ENCODE measurements at regions not wholly inside any gene's neighbourhood (a gene's known extent, or its start where the extent isn't known, plus 50 kb on each side); places are given as distances from the start of the nearest gene placed in this dataset.
"Not testable (repeated sequence)": the region's sequence is repeated elsewhere in the genome, so short reads cannot be mapped to it uniquely, and the experiment has no call there.

DNA sequence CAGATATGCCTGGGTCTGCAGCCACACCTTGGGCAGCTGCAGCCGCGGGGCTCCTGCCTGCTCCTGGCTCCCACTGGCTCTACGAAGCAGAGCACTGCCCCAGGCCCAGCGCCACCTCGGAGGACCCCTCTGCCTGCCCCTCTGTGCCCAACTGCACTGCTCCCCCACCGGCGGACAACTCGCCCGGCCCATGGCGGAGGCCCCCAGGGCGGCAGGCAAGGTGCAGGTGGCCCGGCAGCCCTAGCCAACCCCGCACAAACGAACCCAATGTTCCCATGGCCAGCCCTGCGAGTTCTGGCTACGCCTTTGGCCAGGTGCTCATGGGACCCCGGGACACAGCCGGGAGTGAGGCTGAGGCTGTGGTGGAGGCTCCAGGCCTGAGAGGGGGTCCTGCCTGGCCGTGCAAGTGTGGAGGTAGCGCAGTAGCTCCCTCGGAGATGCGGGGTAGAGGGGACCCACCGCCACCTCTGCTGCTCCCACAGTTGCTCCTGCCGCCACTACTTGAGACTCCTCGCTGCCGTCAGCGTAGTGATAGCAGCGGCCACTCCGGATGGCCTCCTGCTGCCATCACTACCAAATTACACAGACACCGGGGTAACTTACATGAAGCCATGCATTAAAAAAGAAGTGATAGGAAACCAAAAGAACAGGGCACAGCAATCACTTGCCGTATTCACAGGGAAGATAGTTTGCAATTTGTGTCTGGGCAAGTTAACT is 97.3 kb upstream of the SP4 start:
- no peak for DNase-seq

- no peak for DNase-seq
Measured at GRCh38 chr7:21334906-21335305, 93.0 kb upstream of the SP4 start.

- no peak for DNase-seq
Measured at GRCh38 chr7:21336743-21337142, 91.1 kb upstream of the SP4 start.

- peak; percentile 58 for DNase-seq
Measured at GRCh38 chr7:21338728-21339164, 89.1 kb upstream of the SP4 start.

DNA sequence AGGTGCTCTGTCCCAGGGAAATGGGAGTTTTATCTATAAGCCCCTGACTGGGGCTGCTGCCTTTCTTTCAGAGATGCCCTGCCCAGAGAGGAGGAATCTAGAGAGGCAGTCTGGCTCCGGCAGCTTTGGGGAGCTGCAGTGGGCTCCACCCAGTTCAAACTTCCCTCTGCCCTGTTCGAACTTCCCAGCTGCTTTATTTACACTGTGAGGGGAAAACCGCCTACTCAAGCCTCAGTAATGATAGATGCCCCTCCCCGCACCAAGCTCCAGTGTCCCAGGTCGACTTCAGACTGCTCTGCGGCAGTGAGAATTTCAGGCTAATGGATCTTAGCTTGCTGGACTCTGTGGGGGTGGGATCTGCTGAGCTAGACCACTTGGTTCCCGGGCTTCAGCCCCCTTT is 83.0 kb upstream of the SP4 start:
- not testable (repeated sequence) for DNase-seq

GRCh38 chr7:21345361-21345760 is 82.5 kb upstream of the SP4 start:
- DNase-seq, result no peak

DNA sequence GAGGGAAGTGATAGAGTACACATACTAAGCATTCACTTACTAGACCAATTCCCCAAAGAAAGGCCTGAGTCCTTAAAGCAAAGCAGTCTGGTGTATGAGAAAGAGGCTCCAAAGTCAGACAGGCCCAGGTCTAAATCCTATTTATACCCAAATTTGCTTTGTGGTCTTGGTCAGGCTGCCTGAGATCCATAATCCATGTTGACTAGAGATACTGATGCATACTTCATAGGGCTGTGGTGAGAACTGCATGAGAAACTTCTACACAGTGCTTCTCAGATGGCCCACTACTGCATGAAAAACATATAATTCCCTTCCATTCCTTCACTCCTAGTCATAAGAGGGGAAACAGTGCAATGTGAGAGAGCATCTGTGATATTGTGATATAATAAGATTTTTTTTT is 81.6 kb upstream of the SP4 start:
- DNase-seq, result no peak

DNA sequence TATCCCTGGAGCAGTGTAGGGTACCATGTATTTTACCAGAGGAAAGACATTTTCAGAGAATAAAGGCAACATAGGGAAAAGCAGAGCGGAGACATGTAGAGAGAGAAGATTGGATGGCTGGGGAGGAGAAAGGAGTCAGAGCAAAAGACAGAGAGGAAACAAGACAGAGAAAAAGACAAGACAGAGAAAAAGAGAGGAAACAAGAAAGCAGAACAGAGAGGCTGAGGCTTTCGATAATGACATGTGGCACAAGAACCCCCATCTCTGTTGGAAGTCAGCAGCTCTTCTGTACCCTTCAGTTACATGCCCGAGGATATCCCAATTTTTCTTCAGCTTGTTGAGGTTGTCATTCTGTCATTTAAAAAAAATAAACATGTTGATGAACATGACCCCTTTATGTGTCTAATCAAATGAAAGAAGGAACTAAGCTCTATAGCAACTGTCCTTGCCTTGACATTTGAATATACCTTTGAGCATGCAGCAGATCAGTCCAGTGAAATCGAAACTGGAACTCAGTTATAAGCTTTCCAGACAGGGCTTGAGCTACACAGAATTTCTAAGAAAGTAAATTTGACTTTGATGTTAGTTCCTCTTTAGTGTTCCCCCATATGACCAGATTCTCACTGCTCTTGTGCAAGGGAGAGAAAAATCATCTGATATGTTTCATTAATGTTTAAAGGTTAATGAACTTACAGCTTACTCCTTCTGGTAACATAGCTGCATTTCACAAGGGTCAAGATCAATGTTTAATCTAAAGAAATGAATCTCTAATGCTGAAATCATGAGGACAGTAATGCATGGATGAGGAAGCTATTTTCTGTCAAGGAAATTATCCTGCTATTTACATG is 75.1 kb upstream of the SP4 start:
- peak; percentile 68 for DNase-seq

GRCh38 chr7:21353388-21353780 is 74.5 kb upstream of the SP4 start:
- DNase-seq, result no peak

GRCh38 chr7:21354284-21354683 is 73.6 kb upstream of the SP4 start:
- no peak for DNase-seq

DNA sequence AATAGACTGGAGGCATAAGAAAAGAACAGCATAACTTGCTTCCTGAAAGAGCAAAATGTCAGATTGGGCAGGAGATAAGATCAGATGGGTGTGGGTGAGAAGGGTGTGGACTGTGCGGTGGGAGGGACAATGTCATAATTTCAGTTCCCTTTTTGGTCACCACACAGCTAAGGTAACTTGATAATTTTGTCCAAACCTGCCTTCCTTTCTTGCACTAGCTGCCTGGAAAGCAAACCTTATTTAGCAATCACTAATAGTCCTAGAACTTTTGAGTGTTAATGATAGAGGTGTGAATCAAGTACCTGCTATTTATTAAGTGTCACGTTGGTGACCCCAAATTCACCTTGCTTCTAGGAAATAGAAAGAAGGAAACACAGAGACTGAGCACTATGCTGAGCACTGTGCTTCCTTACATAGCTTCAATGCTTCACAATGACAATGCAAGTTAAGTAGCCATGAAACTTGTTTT is 72.4 kb upstream of the SP4 start:
- peak; percentile 81 for DNase-seq

DNA sequence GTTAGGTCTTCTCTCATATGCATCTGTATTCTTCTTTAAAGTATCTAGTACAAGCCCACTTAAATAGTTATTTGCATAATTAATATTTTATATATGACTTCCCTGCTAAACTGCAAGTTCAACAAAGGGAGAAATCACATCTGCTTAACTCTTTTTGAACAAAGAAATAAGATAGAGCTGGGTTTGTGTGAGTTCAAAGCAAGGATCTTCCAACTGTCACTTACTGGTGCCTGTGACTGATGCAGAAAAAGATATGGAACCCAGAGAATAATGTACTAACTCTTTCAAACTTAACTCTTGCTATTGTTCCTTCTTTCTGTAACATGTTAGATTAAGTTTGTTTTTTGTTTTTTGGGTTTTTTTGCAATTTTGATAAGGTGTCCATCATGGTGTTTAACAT is 71.3 kb upstream of the SP4 start:
- DNase-seq, result no peak

DNA sequence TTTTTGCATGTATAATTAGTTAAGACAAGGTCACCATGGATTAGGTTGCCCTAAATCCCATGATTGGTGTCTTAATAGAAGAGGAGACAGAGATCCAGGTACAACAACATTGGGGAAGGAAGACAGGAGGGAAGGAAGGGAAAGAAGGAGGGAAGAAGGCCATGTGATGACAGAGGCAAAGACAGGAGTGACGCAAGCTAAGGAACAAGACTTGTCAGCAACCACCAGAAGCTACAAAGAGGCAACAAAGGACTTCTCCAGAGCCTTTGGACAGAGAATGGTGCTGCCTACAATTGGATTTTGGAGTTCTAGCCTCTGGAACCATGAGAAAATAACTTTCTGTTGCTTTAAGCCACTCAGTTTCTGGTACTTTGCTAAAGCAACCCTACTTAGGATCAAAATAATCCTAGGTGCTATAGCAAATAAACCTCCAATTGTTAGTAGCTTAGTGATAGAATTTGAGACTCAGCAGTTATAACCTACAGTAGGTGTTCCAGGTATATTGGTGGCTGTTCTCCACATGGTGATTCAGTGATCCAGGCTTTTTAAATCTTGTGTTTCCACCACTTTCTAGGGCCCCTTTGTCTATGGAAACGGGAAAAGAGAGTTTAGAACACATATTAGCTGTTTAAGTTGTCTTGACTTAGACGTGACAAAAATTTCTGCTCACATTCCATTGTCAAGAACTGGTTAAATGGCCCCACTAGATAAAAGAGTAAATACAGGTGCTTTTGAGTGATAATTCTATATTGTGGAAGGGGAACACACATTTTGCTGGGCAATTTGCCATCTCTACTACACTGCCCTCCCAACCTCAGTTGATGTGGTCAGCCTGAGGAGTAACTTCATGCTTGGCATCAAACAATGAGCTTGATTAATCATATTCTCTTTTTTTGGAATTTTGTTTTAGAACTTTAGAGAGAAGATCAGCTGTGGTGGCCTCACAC is 70.5 kb upstream of the SP4 start:
- no peak for DNase-seq

DNA sequence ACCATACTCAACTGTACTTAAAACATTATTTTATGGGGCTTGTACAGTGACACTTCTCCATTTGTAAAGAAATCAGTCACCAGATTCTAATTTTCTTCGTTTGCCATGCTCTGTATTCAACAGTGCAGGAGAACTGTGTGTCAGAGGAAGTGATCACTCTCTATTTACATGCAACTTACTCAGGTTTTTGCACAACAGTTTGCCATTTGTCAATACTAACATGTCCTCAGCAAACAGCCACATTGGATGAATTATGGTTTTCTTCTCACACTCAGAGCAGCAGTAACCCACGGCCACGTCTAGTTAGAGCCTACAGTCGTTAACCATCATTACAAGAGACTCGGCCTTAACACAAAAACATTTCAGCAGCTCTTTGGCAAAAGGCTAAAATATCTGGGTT is 69.2 kb upstream of the SP4 start:
- peak; percentile 10 for DNase-seq

GRCh38 chr7:21359163-21359562 is 68.7 kb upstream of the SP4 start:
- no peak for DNase-seq

- peak; percentile 12 for DNase-seq
Measured at GRCh38 chr7:21361413-21362125, 66.3 kb upstream of the SP4 start.

GRCh38 chr7:21364801-21365271 is 63.0 kb upstream of the SP4 start:
- DNase-seq, result no peak

GRCh38 chr7:21365866-21366624 is 61.8 kb upstream of the SP4 start:
- no peak for DNase-seq

GRCh38 chr7:21367081-21367480 is 60.8 kb upstream of the SP4 start:
- DNase-seq, result no peak

GRCh38 chr7:21367537-21367936 is 60.3 kb upstream of the SP4 start:
- DNase-seq, result no peak

DNA sequence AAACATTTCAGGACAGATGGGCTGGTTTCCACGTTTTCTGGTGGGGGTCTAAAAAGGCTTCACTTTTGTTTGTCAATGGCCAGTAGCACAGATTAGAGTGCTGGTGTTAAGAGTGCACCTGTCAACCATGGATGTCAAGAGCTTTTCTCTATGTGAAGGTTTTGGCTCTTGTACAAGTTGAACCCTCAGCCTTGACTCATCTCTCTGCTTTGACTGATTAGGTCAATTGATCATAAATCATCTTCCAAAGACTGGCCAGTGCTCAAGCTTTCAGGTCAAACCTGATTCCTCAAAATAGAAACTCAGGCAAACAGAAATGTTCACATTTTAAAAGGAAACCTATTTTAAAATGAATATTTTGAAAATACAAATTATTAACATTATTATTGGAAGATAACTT is 59.6 kb upstream of the SP4 start:
- no peak for DNase-seq
